ENCODE measurements at regions not wholly inside any gene's neighbourhood (a gene's known extent, or its start where the extent isn't known, plus 50 kb on each side); places are given as distances from the start of the nearest gene placed in this dataset.

- TF ChIP-seq CTCF (IDR thresholded peaks at IDR 0.05; ENCODE audit: low read depth, low read length, poor library complexity, severe bottlenecking) (no peak), EZH2phosphoT487 (IDR thresholded peaks at IDR 0.05; ENCODE audit: borderline replicate concordance, low read length) (no peak)
These were observed 781.2 kb downstream of the FLRT2 start for GRCh38 chr14:86311151-86311550.
